ENCODE measurements at regions not wholly inside any gene's neighbourhood (a gene's known extent, or its start where the extent isn't known, plus 50 kb on each side); places are given as distances from the start of the nearest gene placed in this dataset.

DNA sequence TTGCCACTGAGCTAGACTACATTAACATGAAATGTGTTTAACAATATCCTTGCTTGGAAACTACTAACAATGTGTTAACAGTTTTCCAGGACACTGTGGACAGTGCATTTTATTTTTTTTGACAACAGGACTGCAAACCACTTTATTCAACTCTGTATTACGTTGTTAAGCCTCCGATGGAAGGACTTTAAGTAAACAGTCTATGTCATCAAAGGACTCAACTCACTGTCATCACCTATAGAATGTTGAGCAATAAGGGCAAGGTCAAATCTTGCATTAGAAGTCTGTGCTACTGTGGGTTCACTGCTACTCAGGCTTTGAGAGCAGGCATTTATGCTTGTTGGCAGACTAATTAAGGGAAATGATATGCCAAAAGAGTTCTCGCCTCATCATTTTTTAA, 483.7 kb downstream of the FLRT2 start (continued):
- TF ChIP-seq, protein P1, sequence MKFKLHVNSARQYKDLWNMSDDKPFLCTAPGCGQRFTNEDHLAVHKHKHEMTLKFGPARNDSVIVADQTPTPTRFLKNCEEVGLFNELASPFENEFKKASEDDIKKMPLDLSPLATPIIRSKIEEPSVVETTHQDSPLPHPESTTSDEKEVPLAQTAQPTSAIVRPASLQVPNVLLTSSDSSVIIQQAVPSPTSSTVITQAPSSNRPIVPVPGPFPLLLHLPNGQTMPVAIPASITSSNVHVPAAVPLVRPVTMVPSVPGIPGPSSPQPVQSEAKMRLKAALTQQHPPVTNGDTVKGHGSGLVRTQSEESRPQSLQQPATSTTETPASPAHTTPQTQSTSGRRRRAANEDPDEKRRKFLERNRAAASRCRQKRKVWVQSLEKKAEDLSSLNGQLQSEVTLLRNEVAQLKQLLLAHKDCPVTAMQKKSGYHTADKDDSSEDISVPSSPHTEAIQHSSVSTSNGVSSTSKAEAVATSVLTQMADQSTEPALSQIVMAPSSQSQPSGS (CRISPR knock-in tag; IDR thresholded peaks at IDR 0.05): peak; percentile 37; the same call in 1 of the 2 replicates
- TF ChIP-seq REPIN1 (CRISPR knock-in tag; IDR thresholded peaks at IDR 0.05; ENCODE audit: borderline replicate concordance, low read depth): no peak
- no peak for TF ChIP-seq MED8 (CRISPR knock-in tag; IDR thresholded peaks at IDR 0.05; ENCODE audit: insufficient replicate concordance)
- TF ChIP-seq, protein P2, sequence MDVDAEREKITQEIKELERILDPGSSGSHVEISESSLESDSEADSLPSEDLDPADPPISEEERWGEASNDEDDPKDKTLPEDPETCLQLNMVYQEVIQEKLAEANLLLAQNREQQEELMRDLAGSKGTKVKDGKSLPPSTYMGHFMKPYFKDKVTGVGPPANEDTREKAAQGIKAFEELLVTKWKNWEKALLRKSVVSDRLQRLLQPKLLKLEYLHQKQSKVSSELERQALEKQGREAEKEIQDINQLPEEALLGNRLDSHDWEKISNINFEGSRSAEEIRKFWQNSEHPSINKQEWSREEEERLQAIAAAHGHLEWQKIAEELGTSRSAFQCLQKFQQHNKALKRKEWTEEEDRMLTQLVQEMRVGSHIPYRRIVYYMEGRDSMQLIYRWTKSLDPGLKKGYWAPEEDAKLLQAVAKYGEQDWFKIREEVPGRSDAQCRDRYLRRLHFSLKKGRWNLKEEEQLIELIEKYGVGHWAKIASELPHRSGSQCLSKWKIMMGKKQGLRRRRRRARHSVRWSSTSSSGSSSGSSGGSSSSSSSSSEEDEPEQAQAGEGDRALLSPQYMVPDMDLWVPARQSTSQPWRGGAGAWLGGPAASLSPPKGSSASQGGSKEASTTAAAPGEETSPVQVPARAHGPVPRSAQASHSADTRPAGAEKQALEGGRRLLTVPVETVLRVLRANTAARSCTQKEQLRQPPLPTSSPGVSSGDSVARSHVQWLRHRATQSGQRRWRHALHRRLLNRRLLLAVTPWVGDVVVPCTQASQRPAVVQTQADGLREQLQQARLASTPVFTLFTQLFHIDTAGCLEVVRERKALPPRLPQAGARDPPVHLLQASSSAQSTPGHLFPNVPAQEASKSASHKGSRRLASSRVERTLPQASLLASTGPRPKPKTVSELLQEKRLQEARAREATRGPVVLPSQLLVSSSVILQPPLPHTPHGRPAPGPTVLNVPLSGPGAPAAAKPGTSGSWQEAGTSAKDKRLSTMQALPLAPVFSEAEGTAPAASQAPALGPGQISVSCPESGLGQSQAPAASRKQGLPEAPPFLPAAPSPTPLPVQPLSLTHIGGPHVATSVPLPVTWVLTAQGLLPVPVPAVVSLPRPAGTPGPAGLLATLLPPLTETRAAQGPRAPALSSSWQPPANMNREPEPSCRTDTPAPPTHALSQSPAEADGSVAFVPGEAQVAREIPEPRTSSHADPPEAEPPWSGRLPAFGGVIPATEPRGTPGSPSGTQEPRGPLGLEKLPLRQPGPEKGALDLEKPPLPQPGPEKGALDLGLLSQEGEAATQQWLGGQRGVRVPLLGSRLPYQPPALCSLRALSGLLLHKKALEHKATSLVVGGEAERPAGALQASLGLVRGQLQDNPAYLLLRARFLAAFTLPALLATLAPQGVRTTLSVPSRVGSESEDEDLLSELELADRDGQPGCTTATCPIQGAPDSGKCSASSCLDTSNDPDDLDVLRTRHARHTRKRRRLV (CRISPR knock-in tag; IDR thresholded peaks at IDR 0.05): no peak
- TF ChIP-seq ZNF33B (CRISPR knock-in tag; IDR thresholded peaks at IDR 0.05): no peak
- TF ChIP-seq ZSCAN25 (CRISPR knock-in tag; IDR thresholded peaks at IDR 0.05): no peak
- TF ChIP-seq, protein P3, sequence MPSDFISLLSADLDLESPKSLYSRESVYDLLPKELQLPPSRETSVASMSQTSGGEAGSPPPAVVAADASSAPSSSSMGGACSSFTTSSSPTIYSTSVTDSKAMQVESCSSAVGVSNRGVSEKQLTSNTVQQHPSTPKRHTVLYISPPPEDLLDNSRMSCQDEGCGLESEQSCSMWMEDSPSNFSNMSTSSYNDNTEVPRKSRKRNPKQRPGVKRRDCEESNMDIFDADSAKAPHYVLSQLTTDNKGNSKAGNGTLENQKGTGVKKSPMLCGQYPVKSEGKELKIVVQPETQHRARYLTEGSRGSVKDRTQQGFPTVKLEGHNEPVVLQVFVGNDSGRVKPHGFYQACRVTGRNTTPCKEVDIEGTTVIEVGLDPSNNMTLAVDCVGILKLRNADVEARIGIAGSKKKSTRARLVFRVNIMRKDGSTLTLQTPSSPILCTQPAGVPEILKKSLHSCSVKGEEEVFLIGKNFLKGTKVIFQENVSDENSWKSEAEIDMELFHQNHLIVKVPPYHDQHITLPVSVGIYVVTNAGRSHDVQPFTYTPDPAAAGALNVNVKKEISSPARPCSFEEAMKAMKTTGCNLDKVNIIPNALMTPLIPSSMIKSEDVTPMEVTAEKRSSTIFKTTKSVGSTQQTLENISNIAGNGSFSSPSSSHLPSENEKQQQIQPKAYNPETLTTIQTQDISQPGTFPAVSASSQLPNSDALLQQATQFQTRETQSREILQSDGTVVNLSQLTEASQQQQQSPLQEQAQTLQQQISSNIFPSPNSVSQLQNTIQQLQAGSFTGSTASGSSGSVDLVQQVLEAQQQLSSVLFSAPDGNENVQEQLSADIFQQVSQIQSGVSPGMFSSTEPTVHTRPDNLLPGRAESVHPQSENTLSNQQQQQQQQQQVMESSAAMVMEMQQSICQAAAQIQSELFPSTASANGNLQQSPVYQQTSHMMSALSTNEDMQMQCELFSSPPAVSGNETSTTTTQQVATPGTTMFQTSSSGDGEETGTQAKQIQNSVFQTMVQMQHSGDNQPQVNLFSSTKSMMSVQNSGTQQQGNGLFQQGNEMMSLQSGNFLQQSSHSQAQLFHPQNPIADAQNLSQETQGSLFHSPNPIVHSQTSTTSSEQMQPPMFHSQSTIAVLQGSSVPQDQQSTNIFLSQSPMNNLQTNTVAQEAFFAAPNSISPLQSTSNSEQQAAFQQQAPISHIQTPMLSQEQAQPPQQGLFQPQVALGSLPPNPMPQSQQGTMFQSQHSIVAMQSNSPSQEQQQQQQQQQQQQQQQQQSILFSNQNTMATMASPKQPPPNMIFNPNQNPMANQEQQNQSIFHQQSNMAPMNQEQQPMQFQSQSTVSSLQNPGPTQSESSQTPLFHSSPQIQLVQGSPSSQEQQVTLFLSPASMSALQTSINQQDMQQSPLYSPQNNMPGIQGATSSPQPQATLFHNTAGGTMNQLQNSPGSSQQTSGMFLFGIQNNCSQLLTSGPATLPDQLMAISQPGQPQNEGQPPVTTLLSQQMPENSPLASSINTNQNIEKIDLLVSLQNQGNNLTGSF (CRISPR knock-in tag; IDR thresholded peaks at IDR 0.05): no peak
- TF ChIP-seq MIXL1 (CRISPR knock-in tag; IDR thresholded peaks at IDR 0.05): 0 out of 2 replicates have a peak, but pooled peaks have one; percentile 61
- TF ChIP-seq POLR2AphosphoS5 (IDR thresholded peaks at IDR 0.05; ENCODE audit: low read depth, low read length): no peak
- TF ChIP-seq, protein P4, sequence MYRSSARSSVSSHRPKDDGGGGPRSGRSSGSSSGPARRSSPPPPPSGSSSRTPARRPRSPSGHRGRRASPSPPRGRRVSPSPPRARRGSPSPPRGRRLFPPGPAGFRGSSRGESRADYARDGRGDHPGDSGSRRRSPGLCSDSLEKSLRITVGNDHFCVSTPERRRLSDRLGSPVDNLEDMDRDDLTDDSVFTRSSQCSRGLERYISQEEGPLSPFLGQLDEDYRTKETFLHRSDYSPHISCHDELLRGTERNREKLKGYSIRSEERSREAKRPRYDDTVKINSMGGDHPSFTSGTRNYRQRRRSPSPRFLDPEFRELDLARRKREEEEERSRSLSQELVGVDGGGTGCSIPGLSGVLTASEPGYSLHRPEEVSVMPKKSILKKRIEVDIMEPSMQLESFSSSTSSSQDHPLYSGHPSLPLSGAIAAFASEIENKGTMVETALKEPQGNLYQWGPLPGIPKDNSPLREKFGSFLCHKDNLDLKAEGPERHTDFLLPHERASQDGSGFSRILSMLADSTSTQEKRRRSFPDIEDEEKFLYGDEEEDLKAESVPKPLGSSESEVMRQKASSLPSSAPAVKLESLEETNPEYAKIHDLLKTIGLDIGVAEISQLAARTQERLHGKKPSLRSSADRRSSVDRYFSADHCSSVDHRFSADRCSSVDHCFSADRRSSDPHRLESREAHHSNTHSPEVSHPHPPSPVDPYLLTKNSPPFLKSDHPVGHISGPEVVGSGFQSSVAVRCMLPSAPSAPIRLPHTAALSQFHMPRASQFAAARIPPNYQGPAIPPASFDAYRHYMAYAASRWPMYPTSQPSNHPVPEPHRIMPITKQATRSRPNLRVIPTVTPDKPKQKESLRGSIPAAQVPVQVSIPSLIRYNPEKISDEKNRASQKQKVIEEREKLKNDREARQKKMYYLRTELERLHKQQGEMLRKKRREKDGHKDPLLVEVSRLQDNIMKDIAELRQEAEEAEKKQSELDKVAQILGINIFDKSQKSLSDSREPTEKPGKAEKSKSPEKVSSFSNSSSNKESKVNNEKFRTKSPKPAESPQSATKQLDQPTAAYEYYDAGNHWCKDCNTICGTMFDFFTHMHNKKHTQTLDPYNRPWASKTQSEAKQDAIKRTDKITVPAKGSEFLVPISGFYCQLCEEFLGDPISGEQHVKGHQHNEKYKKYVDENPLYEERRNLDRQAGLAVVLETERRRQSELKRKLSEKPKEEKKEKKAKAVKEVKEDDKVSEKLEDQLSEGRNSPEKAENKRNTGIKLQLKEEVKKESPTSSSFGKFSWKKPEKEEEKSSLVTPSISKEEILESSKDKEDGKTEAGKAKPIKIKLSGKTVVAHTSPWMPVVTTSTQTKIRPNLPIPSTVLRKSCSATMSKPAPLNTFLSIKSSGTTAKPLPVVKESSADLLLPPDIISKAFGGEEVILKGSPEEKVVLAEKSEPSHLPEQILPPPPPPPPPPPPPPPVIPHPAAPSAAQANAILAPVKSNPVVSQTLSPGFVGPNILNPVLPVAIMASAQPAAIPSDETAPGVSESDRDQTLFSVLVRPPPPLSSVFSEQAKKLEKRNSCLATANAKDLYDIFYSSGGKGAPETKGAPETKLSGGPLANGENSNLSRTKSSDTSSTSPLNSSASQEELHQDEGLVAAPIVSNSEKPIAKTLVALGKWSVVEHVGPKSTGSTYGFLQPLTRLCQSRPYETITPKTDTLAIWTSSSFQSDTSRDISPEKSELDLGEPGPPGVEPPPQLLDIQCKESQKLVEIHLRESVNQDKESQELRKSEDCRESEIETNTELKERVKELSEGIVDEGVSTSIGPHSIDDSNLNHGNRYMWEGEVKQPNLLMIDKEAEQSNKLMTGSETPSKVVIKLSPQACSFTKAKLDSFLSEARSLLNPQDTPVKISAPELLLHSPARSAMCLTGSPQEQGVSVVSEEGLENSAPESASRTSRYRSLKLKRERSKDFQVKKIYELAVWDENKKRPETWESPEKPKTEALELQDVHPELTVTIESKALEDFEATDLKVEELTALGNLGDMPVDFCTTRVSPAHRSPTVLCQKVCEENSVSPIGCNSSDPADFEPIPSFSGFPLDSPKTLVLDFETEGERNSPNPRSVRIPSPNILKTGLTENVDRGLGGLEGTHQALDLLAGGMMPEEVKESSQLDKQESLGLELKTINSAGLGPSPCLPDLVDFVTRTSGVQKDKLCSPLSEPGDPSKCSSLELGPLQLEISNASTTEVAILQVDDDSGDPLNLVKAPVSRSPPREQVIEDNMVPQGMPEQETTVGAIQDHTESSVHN (CRISPR knock-in tag; IDR thresholded peaks at IDR 0.05): no peak
